Spinal cord (tissue), 9 donors: ENCODE measurements at regions not wholly inside any gene's neighbourhood (a gene's known extent, or its start where the extent isn't known, plus 50 kb on each side); places are given as distances from the start of the nearest gene placed in this dataset.
A peak's percentile ranks its signal among the peaks of the same experiment; 100 is the strongest.

Source experiments
- DNase-seq, 6 donors: peaks; one replicate each; pipeline versions ENCODE4 v3.0.0 to v3.0.0-alpha.2; 2013 to 2015; ENCODE audit warnings: low spot score in 6 of 6, low read depth in 4 of 6
- H3K27ac ChIP-seq: one replicate; pipeline ENCODE4 v1.5.1; 2013; ENCODE audit warnings: low read depth, low read length, control low read depth
- H3K27me3 ChIP-seq: one replicate; pipeline ENCODE4 v1.6.1; 2013; ENCODE audit warnings: low read length; ENCODE audit not compliant: control insufficient read depth, insufficient read depth
- H3K36me3 ChIP-seq: one replicate; pipeline ENCODE4 v1.6.1; 2013; ENCODE audit warnings: low read length; ENCODE audit not compliant: control insufficient read depth, insufficient read depth
- H3K4me1 ChIP-seq: one replicate; pipeline ENCODE4 v1.6.1; 2013; ENCODE audit warnings: low read length; ENCODE audit not compliant: control insufficient read depth, insufficient read depth
- H3K4me3 ChIP-seq: one replicate; pipeline ENCODE4 v1.5.1; 2013; ENCODE audit warnings: low read depth, low read length, control low read depth
- H3K9me3 ChIP-seq: one replicate; pipeline ENCODE4 v1.6.1; 2013; ENCODE audit warnings: low read length; ENCODE audit not compliant: control insufficient read depth, insufficient read depth
- WGBS: methylation state at CpG from one replicate; pipeline ENCODE4 v1.1.5; 2013; ENCODE audit warnings: missing lambda C conversion rate; ENCODE audit not compliant: insufficient coverage; 5-methylcytosine and 5-hydroxymethylcytosine counted together
- donor health status: healthy.

GRCh38 chr9:16238623-16239138 is 631.8 kb downstream of the BNC2 start:
- Histone ChIP-seq H3K27me3 (no peaks in the 10 kb centered on the region), H3K36me3 (no peaks in the 10 kb centered on the region), H3K9me3 (peaks cover 1% of the 10 kb centered on the region), H3K27ac (no peak overlapping the region), H3K4me3 (no peak overlapping the region), H3K4me1 (no peaks in the 10 kb centered on the region)
- no peak for DNase-seq
- WGBS, result 100% methylated on average over 2 of the region's 5 CpGs

DNA sequence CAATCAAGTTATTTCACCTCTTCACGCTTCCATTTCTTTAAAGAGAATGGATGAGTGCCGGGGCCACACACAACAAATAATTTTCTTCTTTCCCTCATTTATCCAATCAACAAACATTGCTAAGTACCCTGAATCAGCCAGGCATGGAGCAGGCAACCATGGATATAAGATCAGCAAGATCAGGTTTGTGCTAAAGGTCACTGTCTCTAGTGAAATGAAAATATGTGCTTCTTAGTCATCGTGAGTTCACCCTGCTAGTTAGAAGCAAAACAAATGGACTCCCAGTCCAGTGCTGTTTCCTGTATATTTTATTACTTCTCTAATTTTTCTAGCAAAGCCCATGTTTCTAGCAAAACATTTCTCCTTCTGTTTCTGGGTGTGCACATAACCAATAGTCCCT is 629.2 kb downstream of the BNC2 start:
- WGBS, result 100% methylated on average over 2 of the region's 3 CpGs
- Histone ChIP-seq H3K27ac (no peak overlapping the region), H3K9me3 (no peaks in the 10 kb centered on the region), H3K4me3 (no peak overlapping the region), H3K4me1 (no peaks in the 10 kb centered on the region), H3K36me3 (no peaks in the 10 kb centered on the region), H3K27me3 (no peaks in the 10 kb centered on the region)
- DNase-seq, result no peak

DNA sequence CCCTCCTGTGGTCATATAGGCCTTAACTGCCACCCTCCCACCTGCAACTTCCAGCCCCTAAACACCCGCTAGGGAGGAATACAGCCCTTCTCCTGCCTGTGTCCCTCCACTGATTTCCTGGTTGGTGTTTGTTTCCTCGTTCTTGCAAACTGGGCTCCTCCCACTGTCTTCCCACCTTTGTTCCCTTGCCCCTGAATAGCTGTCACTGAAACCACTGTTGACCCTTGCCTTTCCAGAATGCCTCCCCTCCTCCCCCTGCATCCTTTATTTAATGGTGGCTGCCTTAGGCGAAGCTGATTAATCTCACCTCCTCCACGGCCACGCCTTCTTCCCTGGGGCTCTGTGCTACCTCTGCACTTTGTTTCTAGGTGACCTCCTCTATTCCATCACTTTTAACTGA is 626.7 kb downstream of the BNC2 start:
- Histone ChIP-seq H3K27me3 (no peaks in the 10 kb centered on the region), H3K4me1 (no peaks in the 10 kb centered on the region), H3K9me3 (no peaks in the 10 kb centered on the region), H3K4me3 (no peak overlapping the region), H3K36me3 (no peaks in the 10 kb centered on the region), H3K27ac (no peak overlapping the region)
- WGBS, result 64% methylated on average over 5 of the region's 5 CpGs
- DNase-seq, result no peak

GRCh38 chr9:16245756-16246440 is 624.6 kb downstream of the BNC2 start:
- DNase-seq, result no peak
- H3K36me3 ChIP-seq, result no peaks in the 10 kb centered on the region
- H3K9me3 ChIP-seq, result no peaks in the 10 kb centered on the region
- no peaks in the 10 kb centered on the region for H3K4me1 ChIP-seq
- WGBS, result 70% methylated on average over 1 of the region's 1 CpG
- H3K27me3 ChIP-seq, result no peaks in the 10 kb centered on the region
- H3K4me3 ChIP-seq, result no peak overlapping the region
- H3K27ac ChIP-seq, result no peak overlapping the region

DNA sequence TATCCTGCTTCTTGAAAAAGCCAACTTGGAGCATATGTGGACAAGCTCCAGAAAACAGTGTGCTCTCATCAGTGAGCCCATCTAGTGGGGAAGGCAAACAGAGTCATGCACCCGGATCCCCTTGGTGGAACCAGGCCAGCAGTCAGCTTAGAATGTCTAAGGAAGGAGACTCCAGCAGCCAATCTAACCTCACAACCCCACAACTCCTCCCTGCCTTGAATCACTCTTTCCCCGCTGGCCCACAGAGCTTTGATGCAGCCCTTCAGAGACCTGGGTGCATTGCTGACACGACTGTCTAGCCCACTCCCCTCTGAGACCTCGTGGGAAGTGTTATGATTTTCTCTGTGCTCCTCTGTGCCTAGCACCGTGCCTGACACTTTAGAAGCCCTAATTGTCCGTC is 623.7 kb downstream of the BNC2 start:
- Histone ChIP-seq H3K4me1 (no peaks in the 10 kb centered on the region), H3K9me3 (no peaks in the 10 kb centered on the region), H3K27ac (no peak overlapping the region), H3K36me3 (no peaks in the 10 kb centered on the region), H3K27me3 (no peaks in the 10 kb centered on the region), H3K4me3 (no peak overlapping the region)
- WGBS, result 95% methylated on average over 4 of the region's 6 CpGs
- no peak for DNase-seq

DNA sequence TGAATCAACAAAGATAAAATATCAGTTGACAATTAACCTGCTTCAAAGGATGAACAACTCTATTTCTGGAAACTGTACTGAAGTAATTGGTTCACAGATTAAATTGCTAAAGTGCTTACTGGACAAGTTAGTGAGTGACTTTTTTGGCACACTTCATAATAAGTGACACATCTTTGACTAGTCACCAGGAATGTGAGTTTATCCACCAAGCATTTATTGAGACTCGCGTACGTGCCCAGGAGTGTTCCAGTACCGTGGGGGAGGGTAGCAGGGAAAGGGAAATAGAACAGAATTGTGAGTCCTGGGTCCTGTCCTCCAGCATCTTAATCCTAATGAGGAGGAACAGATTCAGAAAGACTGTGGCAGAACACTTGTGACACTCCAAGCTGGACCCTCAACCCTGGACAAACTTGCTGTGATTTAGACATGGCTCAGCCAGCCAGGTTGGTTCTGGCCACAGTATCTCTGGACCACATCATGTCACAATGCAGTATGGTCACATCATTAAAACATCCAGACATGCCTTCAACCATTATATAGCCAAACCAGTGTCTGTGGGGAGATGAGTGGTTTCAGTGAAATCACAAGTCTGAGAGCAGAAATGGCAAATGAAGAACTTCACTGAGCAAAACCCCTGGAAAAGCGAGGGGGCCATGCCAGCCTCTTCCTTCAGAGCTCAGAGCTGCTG is 623.1 kb downstream of the BNC2 start:
- Histone ChIP-seq H3K27ac (no peak overlapping the region), H3K4me1 (no peaks in the 10 kb centered on the region), H3K36me3 (no peaks in the 10 kb centered on the region), H3K4me3 (no peak overlapping the region), H3K9me3 (no peaks in the 10 kb centered on the region), H3K27me3 (no peaks in the 10 kb centered on the region)
- WGBS, result 100% methylated on average over 1 of the region's 5 CpGs
- no peak for DNase-seq

DNA sequence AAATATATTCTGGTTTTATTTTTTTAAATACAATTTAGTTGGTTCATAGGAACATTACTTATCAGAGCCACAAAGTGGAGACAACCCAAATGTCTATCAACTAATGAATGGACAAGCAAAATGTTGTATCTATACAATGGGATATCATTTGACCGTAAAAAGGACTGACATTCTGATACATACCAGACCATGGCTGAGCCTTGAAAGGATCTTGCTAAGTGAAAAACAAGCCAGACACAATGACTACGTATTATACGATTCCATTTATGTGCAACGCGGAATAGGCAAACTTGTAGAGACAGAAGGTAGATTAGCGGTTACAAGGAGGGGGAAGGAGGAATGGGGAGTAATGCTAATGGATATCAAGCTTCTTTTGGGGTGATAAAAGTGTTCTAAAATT is 621.6 kb downstream of the BNC2 start:
- WGBS, result 95% methylated on average over 6 of the region's 6 CpGs
- no peak for DNase-seq
- Histone ChIP-seq H3K9me3 (no peaks in the 10 kb centered on the region), H3K4me3 (no peak overlapping the region), H3K27me3 (no peaks in the 10 kb centered on the region), H3K27ac (no peak overlapping the region), H3K36me3 (no peaks in the 10 kb centered on the region), H3K4me1 (no peaks in the 10 kb centered on the region)

DNA sequence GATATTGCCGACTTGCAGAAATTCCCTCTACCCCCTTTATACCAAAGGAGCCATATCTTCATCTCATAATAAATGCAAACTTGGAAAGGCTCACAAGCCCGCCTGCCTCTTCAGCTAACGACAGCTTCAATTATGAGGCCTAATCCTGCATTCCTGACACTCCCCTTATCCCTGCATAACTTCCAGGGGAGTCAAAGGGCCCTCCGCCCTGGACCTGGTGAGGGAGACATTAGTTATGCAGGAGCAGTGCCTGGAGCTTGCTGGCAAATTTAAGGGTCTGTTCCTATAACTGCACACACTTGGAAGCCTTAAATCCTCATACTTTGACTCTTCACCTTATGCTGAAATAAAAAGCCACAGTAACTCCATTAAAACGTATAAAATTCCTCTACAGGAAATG is 617.9 kb downstream of the BNC2 start:
- 50% methylated on average over 2 of the region's 5 CpGs for WGBS
- Histone ChIP-seq H3K27ac (no peak overlapping the region), H3K4me1 (no peaks in the 10 kb centered on the region), H3K36me3 (no peaks in the 10 kb centered on the region), H3K27me3 (no peaks in the 10 kb centered on the region), H3K4me3 (no peak overlapping the region), H3K9me3 (no peaks in the 10 kb centered on the region)
- DNase-seq, result peak in 1 of 6 donors; percentile 20

DNA sequence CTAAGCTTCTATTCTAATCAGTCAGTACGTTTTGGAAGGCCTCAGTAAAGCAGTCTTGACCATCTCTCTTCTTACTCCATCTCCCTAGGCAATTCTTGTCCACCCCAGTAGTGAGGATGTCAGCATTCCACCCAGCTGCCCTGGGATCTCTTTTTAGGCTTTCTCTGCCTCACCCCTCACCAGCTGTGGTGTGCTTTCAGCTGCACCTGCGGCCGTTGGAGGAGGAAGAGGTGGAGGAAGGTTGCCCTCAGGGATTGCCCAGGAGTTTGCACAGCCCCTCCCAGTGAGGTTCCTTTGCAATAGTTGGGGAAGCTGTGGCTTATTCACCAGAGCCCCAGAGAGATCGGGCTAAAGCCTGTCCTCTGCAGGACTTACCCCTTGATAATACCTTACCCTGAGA is 615.8 kb downstream of the BNC2 start:
- DNase-seq, result no peak
- Histone ChIP-seq H3K4me1 (no peaks in the 10 kb centered on the region), H3K27ac (no peak overlapping the region), H3K9me3 (no peaks in the 10 kb centered on the region), H3K36me3 (no peaks in the 10 kb centered on the region), H3K4me3 (no peak overlapping the region), H3K27me3 (no peaks in the 10 kb centered on the region)
- 89% methylated on average over 4 of the region's 4 CpGs for WGBS

- 88% methylated on average over 4 of the region's 4 CpGs for WGBS
- no peak for DNase-seq
- H3K9me3 ChIP-seq, result no peaks in the 10 kb centered on the region
- no peaks in the 10 kb centered on the region for H3K27me3 ChIP-seq
- H3K27ac ChIP-seq, result no peak overlapping the region
- no peaks in the 10 kb centered on the region for H3K36me3 ChIP-seq
- H3K4me1 ChIP-seq, result no peaks in the 10 kb centered on the region
- no peak overlapping the region for H3K4me3 ChIP-seq
Measured at GRCh38 chr9:16255217-16255616, 615.3 kb downstream of the BNC2 start.
